ENCODE measurements at regions not wholly inside any gene's neighbourhood (a gene's known extent, or its start where the extent isn't known, plus 50 kb on each side); places are given as distances from the start of the nearest gene placed in this dataset.
"Not testable (repeated sequence)": the region's sequence is repeated elsewhere in the genome, so short reads cannot be mapped to it uniquely, and the experiment has no call there.

- DNase-seq (ENCODE audit: low read depth): no peak
- no peak overlapping the region for H3K4me3 ChIP-seq (ENCODE audit: low read length)
- TF ChIP-seq, protein P1, sequence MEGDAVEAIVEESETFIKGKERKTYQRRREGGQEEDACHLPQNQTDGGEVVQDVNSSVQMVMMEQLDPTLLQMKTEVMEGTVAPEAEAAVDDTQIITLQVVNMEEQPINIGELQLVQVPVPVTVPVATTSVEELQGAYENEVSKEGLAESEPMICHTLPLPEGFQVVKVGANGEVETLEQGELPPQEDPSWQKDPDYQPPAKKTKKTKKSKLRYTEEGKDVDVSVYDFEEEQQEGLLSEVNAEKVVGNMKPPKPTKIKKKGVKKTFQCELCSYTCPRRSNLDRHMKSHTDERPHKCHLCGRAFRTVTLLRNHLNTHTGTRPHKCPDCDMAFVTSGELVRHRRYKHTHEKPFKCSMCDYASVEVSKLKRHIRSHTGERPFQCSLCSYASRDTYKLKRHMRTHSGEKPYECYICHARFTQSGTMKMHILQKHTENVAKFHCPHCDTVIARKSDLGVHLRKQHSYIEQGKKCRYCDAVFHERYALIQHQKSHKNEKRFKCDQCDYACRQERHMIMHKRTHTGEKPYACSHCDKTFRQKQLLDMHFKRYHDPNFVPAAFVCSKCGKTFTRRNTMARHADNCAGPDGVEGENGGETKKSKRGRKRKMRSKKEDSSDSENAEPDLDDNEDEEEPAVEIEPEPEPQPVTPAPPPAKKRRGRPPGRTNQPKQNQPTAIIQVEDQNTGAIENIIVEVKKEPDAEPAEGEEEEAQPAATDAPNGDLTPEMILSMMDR (conservative IDR thresholded peaks at IDR 0.05; ENCODE audit: low read length): no peak
Observed at GRCh38 chrY:19006234-19006633, 232.7 kb upstream of the HSFY2 start.

DNA sequence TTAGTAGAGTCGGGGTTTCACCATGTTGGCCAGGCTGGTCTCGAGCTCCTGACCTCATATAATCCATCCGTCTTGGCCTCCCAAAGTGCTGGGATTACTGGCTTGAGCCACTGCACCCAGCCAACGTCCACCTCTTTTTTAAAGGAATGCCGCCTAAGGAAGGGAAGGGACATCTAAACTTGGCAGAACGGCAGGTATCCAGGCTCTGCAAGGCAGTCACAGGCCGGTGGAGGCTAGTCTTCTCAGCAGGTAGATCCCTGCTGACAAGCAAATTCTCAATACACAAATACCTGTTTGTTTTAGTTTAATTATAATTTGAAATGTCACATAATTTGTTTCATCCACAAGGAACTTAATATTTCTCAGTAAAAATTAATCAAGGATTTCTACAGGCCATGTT lies 232.0 kb upstream of the HSFY2 start:
- DNase-seq (ENCODE audit: low read depth): no peak
- TF ChIP-seq, protein P1 (conservative IDR thresholded peaks at IDR 0.05; ENCODE audit: low read length): no peak
- H3K4me3 ChIP-seq (ENCODE audit: low read length): no peak overlapping the region

DNA sequence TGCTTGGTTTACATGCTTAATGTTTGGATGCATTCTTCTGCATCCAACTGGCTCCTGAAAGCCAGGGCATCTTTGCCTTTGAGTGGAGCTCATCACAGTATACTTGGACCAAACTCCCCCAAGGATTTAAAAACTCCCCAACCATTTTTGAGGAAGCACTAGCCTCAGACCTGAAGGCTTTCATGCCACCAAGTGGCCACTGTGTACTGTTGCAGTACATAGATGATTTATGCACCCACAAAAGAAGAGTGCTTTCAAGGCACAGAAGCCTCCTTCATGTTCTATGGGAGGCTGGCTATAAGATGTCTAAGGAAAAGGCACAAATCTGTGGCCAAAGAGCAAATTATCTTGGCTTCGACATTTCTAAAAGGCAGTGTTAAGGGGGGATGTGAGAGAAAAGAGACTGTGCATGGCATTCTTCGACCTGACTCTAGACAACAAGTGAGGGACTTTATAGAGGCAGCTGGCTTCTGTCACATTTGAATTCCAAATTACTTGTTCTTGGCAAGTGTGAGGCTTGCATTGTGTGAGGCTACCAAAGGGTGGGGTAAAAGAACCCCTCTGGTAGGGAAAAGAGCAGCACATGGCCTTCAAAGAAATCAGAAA lies 224.2 kb upstream of the HSFY2 start:
- no peak overlapping the region for H3K4me3 ChIP-seq (ENCODE audit: low read length)
- TF ChIP-seq, protein P1 (conservative IDR thresholded peaks at IDR 0.05; ENCODE audit: low read length): peak; percentile 22; the same call in 1 of the 2 replicates
- DNase-seq (ENCODE audit: low read depth): peak; percentile 3

DNA sequence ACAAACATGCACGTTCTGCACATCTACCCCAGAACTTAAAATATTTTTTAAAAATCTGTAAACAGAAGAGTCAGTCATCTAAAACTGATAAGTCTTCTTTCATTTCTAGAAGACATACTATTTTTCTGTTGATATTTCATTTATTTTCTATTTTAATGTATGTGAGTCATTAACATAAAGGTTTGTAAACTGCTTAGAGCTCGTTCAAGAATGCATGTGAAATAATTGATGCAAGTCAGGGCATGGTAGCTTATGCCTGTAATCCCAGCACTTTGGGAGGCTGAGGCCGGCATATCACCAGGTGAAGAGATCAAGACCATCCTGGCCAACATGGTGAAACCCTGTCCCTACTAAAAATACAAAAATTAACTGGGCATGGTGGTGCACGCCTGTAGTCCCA lies 219.9 kb upstream of the HSFY2 start:
- TF ChIP-seq, protein P1 (conservative IDR thresholded peaks at IDR 0.05; ENCODE audit: low read length): no peak
- no peak for DNase-seq (ENCODE audit: low read depth)
- no peak overlapping the region for H3K4me3 ChIP-seq (ENCODE audit: low read length)

DNA sequence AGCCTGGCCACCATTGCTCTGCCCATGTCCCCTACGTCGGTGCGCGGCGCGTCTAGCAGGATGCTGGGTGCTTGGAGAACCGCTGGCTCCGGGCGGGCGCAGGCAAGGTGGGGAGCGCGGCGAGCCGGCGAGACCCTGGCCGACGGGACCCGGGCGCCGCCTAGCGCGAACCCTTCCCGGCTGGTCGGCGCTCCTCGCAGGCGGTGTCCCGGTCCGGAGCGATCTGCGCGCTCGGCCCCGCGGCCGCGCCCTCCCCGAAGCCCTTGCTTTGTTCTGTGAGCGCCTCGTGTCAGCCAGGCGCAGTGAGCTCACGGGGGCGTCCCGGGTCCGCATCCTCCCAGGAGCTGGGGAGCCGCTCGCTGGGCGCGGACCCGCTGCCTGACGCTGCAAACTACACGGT lies 219.1 kb upstream of the HSFY2 start:
- DNase-seq (ENCODE audit: low read depth); H3K4me3 ChIP-seq (ENCODE audit: low read length): not testable (repeated sequence)

DNA sequence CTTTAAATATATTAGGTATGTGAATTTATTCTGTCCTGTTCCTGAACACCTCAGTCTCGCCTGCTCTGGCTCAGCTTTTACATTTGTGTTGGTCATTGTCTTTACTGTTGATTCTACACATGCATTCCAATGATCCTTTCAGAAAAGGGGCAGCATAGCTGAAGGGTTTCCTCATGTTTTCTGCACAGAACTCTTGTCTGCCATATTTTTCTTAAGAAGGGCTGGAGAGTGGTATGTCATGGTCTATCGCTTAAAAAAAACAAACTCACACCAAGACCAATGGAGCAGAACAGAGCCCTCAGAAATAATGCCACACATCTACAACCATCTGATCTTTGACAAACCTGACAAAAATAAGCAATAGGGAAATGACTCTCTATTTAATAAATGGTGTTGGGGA lies 215.8 kb upstream of the HSFY2 start:
- no peak overlapping the region for H3K4me3 ChIP-seq (ENCODE audit: low read length)
- DNase-seq (ENCODE audit: low read depth): no peak
- TF ChIP-seq, protein P1 (conservative IDR thresholded peaks at IDR 0.05; ENCODE audit: low read length): no peak

- TF ChIP-seq, protein P1 (conservative IDR thresholded peaks at IDR 0.05; ENCODE audit: low read length): no peak
- DNase-seq (ENCODE audit: low read depth): no peak
- H3K4me3 ChIP-seq (ENCODE audit: low read length): no peak overlapping the region
Observed at GRCh38 chrY:18966001-18966400, 192.5 kb upstream of the HSFY2 start.

DNA sequence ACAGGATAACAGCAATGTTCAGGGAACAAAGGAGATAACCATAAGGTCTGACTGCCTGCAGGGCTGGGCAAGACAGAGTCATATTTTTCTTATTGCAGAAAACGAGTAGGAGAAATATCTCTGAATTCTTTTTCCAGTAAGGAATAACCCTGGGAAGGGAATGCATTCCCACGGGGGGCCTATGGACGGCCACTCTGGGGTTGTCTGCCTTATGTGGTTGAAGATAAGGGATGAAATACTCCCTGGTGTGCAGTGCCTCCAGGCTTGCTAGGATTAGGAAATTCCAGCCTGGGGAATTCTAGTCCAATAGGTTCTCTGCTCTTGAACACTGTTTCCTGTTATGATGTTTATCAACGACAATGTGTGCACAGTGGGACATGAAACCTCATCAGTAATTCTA lies 185.3 kb upstream of the HSFY2 start:
- TF ChIP-seq, protein P1 (conservative IDR thresholded peaks at IDR 0.05; ENCODE audit: low read length): no peak
- no peak for DNase-seq (ENCODE audit: low read depth)
- no peak overlapping the region for H3K4me3 ChIP-seq (ENCODE audit: low read length)

Data from AG10803 (cell line).